Epithelial cell of esophagus (primary cell): ENCODE measurements at regions not wholly inside any gene's neighbourhood (a gene's known extent, or its start where the extent isn't known, plus 50 kb on each side); places are given as distances from the start of the nearest gene placed in this dataset.
A peak's percentile ranks its signal among the peaks of the same experiment; 100 is the strongest.
"Not testable (repeated sequence)": the region's sequence is repeated elsewhere in the genome, so short reads cannot be mapped to it uniquely, and the experiment has no call there.

Source experiments
- DNase-seq: peaks from one replicate; pipeline ENCODE4 v3.0.0; 2010; ENCODE audit warnings: low read depth
- H3K4me3 ChIP-seq: 2 replicates; pipeline ENCODE4 v1.5.1; 2011; ENCODE audit warnings: mild to moderate bottlenecking, low read length, control low read depth
- CTCF ChIP-seq: IDR thresholded peaks from 2 replicates; pipeline ENCODE4 v1.5.1; 2011; ENCODE audit warnings: low read depth, mild to moderate bottlenecking, low read length, control low read depth, inconsistent platforms; ENCODE audit not compliant: insufficient read depth; ENCODE audit errors: missing control alignments

- no peak for TF ChIP-seq CTCF
- no peak overlapping the region for H3K4me3 ChIP-seq
- DNase-seq: no peak
These were observed 89.5 kb downstream of the CPN2 start for GRCh38 chr3:194261581-194262063.

- TF ChIP-seq CTCF: no peak
- DNase-seq: no peak
- no peak overlapping the region for H3K4me3 ChIP-seq
These were observed 88.8 kb downstream of the CPN2 start for GRCh38 chr3:194262176-194262924.

GRCh38 chr3:194262925-194263305, 88.2 kb downstream of the CPN2 start:
- DNase-seq: no peak
- no peak for TF ChIP-seq CTCF
- H3K4me3 ChIP-seq: no peak overlapping the region

- DNase-seq, H3K4me3 ChIP-seq: not testable (repeated sequence)
These were observed 86.3 kb downstream of the CPN2 start for GRCh38 chr3:194264631-194265504.

GRCh38 chr3:194265505-194265892, 85.6 kb downstream of the CPN2 start:
- no peak for TF ChIP-seq CTCF
- no peak overlapping the region for H3K4me3 ChIP-seq
- peak; percentile 36 for DNase-seq

GRCh38 chr3:194265996-194266964, 84.8 kb downstream of the CPN2 start:
- DNase-seq: no peak
- TF ChIP-seq CTCF: no peak
- H3K4me3 ChIP-seq: no peak overlapping the region
